ENCODE measurements at regions not wholly inside any gene's neighbourhood (a gene's known extent, or its start where the extent isn't known, plus 50 kb on each side); places are given as distances from the start of the nearest gene placed in this dataset.
"Not testable (repeated sequence)": the region's sequence is repeated elsewhere in the genome, so short reads cannot be mapped to it uniquely, and the experiment has no call there.

DNA sequence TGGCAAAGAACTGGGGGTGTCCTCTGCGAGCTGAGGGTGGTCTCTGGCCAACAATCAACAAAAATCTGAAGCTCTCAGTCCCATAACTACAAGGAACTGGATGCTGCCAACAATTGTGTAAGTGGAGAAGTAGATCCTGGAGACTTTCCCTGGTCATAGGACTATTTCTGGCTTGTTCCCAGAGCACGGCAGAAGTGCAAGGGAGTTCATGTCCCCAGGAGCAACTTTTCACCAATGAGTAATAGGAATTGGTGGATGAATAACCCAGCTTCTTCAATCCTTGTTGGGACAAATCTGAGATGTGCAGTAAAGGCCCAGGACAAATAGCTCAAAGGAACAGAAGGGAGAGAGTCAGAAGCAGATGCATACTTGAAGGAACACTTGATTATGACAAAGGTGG, 95.5 kb downstream of the QRSL1 start:
- no peaks in the 10 kb centered on the region for H4K20me1 ChIP-seq (ENCODE audit: insufficient read depth, low read length)
- H3K4me1 ChIP-seq (ENCODE audit: low read length) = no peaks in the 10 kb centered on the region
- no peak overlapping the region for H3K9ac ChIP-seq (ENCODE audit: low read length)
- no peaks in the 10 kb centered on the region for H3K36me3 ChIP-seq (replicated peaks; ENCODE audit: low read depth, low read length)
- H3K27ac ChIP-seq (ENCODE audit: low read length) = no peak overlapping the region
- no peak overlapping the region for H3K4me2 ChIP-seq (ENCODE audit: low read length)
- TF ChIP-seq EZH2phosphoT487 (IDR thresholded peaks at IDR 0.05; ENCODE audit: low read depth) = no peak
- TF ChIP-seq, protein P1, sequence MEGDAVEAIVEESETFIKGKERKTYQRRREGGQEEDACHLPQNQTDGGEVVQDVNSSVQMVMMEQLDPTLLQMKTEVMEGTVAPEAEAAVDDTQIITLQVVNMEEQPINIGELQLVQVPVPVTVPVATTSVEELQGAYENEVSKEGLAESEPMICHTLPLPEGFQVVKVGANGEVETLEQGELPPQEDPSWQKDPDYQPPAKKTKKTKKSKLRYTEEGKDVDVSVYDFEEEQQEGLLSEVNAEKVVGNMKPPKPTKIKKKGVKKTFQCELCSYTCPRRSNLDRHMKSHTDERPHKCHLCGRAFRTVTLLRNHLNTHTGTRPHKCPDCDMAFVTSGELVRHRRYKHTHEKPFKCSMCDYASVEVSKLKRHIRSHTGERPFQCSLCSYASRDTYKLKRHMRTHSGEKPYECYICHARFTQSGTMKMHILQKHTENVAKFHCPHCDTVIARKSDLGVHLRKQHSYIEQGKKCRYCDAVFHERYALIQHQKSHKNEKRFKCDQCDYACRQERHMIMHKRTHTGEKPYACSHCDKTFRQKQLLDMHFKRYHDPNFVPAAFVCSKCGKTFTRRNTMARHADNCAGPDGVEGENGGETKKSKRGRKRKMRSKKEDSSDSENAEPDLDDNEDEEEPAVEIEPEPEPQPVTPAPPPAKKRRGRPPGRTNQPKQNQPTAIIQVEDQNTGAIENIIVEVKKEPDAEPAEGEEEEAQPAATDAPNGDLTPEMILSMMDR (IDR thresholded peaks at IDR 0.05; ENCODE audit: low read depth, low read length) = no peak
- H3K4me3 ChIP-seq (ENCODE audit: low read length) = no peak overlapping the region
- H3K9me3 ChIP-seq (ENCODE audit: insufficient read depth, low read length) = no peaks in the 10 kb centered on the region
- no peak overlapping the region for H2AFZ ChIP-seq (ENCODE audit: low read depth, low read length)
- H3K27me3 ChIP-seq (ENCODE audit: low read depth, low read length) = no peaks in the 10 kb centered on the region
- no peaks in the 10 kb centered on the region for H3K79me2 ChIP-seq (ENCODE audit: low read length)

GRCh38 chr6:106724337-106724736, 95.0 kb downstream of the QRSL1 start:
- no peaks in the 10 kb centered on the region for H4K20me1 ChIP-seq (ENCODE audit: insufficient read depth, low read length)
- no peak overlapping the region for H3K9ac ChIP-seq (ENCODE audit: low read length)
- H3K9me3 ChIP-seq (ENCODE audit: insufficient read depth, low read length) = no peaks in the 10 kb centered on the region
- H3K36me3 ChIP-seq (replicated peaks; ENCODE audit: low read depth, low read length) = no peaks in the 10 kb centered on the region
- H3K27me3 ChIP-seq (ENCODE audit: low read depth, low read length) = no peaks in the 10 kb centered on the region
- H3K79me2 ChIP-seq (ENCODE audit: low read length) = no peaks in the 10 kb centered on the region
- TF ChIP-seq EZH2phosphoT487 (IDR thresholded peaks at IDR 0.05; ENCODE audit: low read depth) = no peak
- TF ChIP-seq, protein P1 (IDR thresholded peaks at IDR 0.05; ENCODE audit: low read depth, low read length) = no peak
- no peak overlapping the region for H3K4me2 ChIP-seq (ENCODE audit: low read length)
- H2AFZ ChIP-seq (ENCODE audit: low read depth, low read length) = no peak overlapping the region
- no peaks in the 10 kb centered on the region for H3K4me1 ChIP-seq (ENCODE audit: low read length)
- no peak overlapping the region for H3K27ac ChIP-seq (ENCODE audit: low read length)
- no peak overlapping the region for H3K4me3 ChIP-seq (ENCODE audit: low read length)

GRCh38 chr6:106723419-106723818, 94.0 kb downstream of the QRSL1 start:
- not testable (repeated sequence) for H3K4me1 ChIP-seq (ENCODE audit: low read length); H4K20me1 ChIP-seq (ENCODE audit: insufficient read depth, low read length); H3K36me3 ChIP-seq (replicated peaks; ENCODE audit: low read depth, low read length); H3K9ac ChIP-seq (ENCODE audit: low read length); H3K4me3 ChIP-seq (ENCODE audit: low read length); H3K9me3 ChIP-seq (ENCODE audit: insufficient read depth, low read length); H3K27me3 ChIP-seq (ENCODE audit: low read depth, low read length); H3K27ac ChIP-seq (ENCODE audit: low read length); H2AFZ ChIP-seq (ENCODE audit: low read depth, low read length); H3K79me2 ChIP-seq (ENCODE audit: low read length); H3K4me2 ChIP-seq (ENCODE audit: low read length)

DNA sequence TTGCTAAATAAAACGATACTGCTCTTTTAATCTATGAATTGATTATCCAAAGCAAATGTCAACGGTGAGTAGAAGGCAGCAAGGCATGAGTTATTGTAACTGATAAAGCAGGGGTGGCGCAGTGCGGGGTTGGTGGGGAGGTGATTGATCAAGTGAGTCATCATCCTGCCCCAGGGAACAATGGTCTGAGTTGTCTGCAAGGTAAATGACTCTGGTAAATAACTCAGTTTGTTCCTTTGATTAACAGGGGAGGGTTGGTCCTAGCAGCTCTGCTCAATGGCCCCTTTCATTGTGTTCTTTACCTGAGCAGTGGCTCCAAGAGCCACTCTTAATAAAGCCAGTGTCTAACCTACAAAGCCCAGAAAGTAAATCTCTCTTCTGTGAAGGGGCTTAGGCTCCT, 91.8 kb downstream of the QRSL1 start:
- not testable (repeated sequence) for H3K4me1 ChIP-seq (ENCODE audit: low read length); H3K36me3 ChIP-seq (replicated peaks; ENCODE audit: low read depth, low read length); H4K20me1 ChIP-seq (ENCODE audit: insufficient read depth, low read length); H3K4me3 ChIP-seq (ENCODE audit: low read length); H3K79me2 ChIP-seq (ENCODE audit: low read length); H3K4me2 ChIP-seq (ENCODE audit: low read length); H3K27ac ChIP-seq (ENCODE audit: low read length); H3K27me3 ChIP-seq (ENCODE audit: low read depth, low read length); H3K9me3 ChIP-seq (ENCODE audit: insufficient read depth, low read length); H3K9ac ChIP-seq (ENCODE audit: low read length); H2AFZ ChIP-seq (ENCODE audit: low read depth, low read length)
